AG04449 (cell line): ENCODE measurements at regions not wholly inside any gene's neighbourhood (a gene's known extent, or its start where the extent isn't known, plus 50 kb on each side); places are given as distances from the start of the nearest gene placed in this dataset.

Source experiments
- CTCF ChIA-PET: fragments of 350-600 bp; formaldehyde crosslinking; extraction: SDS; loops from one replicate; lab custom pipeline; 2021; ENCODE audit warnings: antibody characterized with exemption; lab: Yijun Ruan, JAX
- POLR2A ChIA-PET: fragments of 400-600, 350-600 bp; formaldehyde crosslinking; extraction: SDS; loops from one replicate; lab custom pipeline; 2020; ENCODE audit warnings: antibody characterized with exemption, inconsistent platforms; lab: Yijun Ruan, JAX
- DNase-seq: peaks from one replicate; pipeline ENCODE4 v3.0.0-alpha.2; 2010; ENCODE audit warnings: low read depth, low spot score
- H3K4me3 ChIP-seq: 2 replicates; pipeline ENCODE4 v1.5.1; 2011; ENCODE audit warnings: low read depth, mild to moderate bottlenecking, control low read depth, low read length
- TF ChIP-seq, protein P1 (sequence below): IDR thresholded peaks from one replicate; pipeline ENCODE4 v1.5.1; 2011; ENCODE audit warnings: mild to moderate bottlenecking, moderate library complexity, low read length, control low read depth, inconsistent platforms; ENCODE audit not compliant: insufficient read depth; ENCODE audit errors: missing control alignments

DNA sequence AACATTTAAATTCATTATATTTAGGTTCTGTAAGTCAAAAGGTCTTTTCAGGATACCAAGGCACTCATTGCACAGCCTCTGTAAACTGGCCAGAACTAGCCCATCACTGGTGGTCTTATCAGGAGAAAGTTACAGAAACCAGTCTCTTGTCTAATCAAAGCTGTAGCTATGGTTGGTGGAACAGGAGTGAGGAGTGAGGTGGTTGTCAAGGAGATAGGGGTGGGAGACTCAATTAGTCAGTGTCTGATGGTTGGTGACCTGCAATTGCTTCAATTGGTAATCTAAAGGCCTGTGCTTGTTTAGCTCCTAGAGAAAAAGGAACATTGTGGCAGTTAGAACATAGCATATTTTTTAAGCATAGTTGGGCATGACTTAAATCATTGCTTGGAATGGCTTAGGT lies 458.6 kb upstream of the CDH2 start:
- CTCF ChIA-PET = no interaction called here
- POLR2A ChIA-PET = no interaction called here
- no peak overlapping the region for H3K4me3 ChIP-seq
- TF ChIP-seq, protein P1, sequence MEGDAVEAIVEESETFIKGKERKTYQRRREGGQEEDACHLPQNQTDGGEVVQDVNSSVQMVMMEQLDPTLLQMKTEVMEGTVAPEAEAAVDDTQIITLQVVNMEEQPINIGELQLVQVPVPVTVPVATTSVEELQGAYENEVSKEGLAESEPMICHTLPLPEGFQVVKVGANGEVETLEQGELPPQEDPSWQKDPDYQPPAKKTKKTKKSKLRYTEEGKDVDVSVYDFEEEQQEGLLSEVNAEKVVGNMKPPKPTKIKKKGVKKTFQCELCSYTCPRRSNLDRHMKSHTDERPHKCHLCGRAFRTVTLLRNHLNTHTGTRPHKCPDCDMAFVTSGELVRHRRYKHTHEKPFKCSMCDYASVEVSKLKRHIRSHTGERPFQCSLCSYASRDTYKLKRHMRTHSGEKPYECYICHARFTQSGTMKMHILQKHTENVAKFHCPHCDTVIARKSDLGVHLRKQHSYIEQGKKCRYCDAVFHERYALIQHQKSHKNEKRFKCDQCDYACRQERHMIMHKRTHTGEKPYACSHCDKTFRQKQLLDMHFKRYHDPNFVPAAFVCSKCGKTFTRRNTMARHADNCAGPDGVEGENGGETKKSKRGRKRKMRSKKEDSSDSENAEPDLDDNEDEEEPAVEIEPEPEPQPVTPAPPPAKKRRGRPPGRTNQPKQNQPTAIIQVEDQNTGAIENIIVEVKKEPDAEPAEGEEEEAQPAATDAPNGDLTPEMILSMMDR = no peak
- no peak for DNase-seq

DNA sequence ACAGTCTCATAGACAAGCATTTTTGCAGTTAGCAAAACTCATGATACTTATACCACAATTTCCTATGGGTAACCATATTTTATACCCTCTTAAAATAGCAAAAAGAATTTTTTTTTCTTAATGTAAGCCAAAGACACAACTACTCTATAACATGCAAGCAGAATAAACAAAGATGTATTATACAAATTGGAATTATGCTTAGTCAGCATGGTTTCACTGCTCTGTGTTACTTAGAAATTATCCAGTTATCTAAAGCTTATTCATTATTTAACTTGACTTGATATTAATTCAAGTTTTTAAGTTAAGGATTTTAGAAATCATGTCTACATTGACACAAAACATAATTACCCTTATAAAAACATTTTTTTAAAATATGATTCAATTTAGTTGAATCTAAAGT lies 449.8 kb upstream of the CDH2 start:
- TF ChIP-seq, protein P1 = no peak
- ChIA-PET CTCF (no interaction called here), POLR2A (no interaction called here)
- DNase-seq = no peak
- H3K4me3 ChIP-seq = no peak overlapping the region

DNA sequence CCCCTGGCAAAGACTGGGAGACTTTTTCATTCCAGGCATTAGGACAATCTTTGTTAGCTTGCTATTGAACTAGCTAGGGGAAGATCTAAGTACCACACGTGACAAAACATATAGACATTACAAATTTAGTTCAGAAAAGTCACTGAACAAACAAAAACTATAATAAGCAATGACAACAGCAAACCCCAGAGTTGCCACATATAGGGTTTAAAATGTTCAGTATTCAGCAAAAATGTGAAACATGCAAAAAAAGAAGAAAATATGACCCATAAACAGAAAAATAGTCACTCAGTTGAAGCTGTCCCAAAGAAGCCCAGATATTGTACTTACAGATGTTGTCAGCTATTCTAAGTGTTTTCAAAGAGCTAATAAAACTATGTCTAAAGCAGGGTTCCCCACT lies 431.1 kb upstream of the CDH2 start:
- TF ChIP-seq, protein P1 = no peak
- no peak for DNase-seq
- ChIA-PET POLR2A (no interaction called here), CTCF (no interaction called here)
- H3K4me3 ChIP-seq = no peak overlapping the region

DNA sequence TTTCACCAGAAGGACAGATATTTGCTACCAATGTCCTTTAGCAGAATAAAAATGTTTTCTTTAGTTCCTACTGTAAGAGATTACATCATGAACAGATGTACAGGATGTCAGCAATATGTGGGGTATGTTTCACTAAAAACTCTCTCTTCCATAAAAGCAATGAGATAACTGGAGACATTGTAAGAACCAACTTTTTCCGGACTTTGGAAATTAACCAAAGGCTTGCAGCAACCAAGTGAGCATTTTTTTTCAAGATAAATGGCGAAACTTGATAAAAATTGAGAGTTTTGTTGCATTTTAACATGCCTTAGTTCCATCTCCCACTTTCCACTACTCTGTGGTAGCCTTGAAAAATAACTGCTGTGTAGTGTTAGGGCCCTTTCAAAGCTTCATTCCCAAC lies 429.8 kb upstream of the CDH2 start:
- DNase-seq = no peak
- POLR2A ChIA-PET = no interaction called here
- no peak overlapping the region for H3K4me3 ChIP-seq
- CTCF ChIA-PET = no interaction called here
- TF ChIP-seq, protein P1 = no peak

DNA sequence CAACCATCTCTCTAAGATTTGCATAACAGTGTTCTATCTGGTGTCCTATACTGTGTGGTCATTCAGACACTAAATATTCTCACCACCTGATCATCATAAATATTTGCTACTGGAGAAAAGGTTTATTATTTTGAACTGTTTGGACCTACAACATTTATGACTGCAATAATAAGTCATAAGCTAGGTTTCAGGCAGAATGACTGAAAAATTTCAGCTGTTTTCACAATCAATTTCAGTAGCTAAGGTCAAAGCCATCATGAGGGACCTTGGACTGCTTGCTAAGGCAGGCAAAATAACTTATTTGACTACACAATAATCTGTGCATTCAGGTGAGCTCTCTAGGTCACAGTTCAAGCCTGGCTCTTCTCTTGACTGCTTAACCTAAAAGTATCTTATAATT lies 425.5 kb upstream of the CDH2 start:
- TF ChIP-seq, protein P1 = no peak
- ChIA-PET POLR2A (no interaction called here), CTCF (no interaction called here)
- DNase-seq = no peak
- no peak overlapping the region for H3K4me3 ChIP-seq

DNA sequence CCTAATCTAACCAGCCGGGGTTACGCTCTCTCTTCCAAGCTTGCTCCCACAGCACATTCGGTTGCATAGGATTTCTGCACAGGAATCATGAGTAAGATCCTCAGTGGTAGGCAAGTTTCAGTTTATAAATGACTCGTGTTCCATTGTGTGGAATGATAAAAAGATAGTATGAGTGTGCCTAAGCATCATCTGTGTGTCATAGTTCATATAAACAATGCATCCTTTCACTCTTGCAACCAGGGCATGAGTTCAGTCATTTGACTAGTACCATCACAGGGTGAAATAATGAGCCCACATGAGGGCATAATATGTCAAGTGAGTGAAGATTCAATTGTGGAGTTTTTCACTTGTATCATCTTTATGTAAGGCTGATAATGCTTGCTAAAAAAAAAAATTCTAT lies 417.1 kb upstream of the CDH2 start:
- no peak overlapping the region for H3K4me3 ChIP-seq
- POLR2A ChIA-PET = no interaction called here
- DNase-seq = no peak
- CTCF ChIA-PET = no interaction called here
- TF ChIP-seq, protein P1 = no peak
